T-helper 1 cell treated with Interleukin-12 subunit alpha and Interleukin-12 subunit beta and Interleukin-4 antibody, amounts not matched to agents 30 μg/mL and 1 μg/mL, for 36 hours (primary cell): ENCODE measurements at regions not wholly inside any gene's neighbourhood (a gene's known extent, or its start where the extent isn't known, plus 50 kb on each side); places are given as distances from the start of the nearest gene placed in this dataset.
"Not testable (repeated sequence)": the region's sequence is repeated elsewhere in the genome, so short reads cannot be mapped to it uniquely, and the experiment has no call there.

Experiments used
- H3K27ac Mint-ChIP-seq: one replicate; pipeline ENCODE4 v1.8.0; 2021; ENCODE audit warnings: mild to moderate bottlenecking, mixed read lengths
- H3K27me3 Mint-ChIP-seq: one replicate; pipeline ENCODE4 v1.8.0; 2021; ENCODE audit warnings: low read depth, mixed read lengths
- H3K36me3 Mint-ChIP-seq: one replicate; pipeline ENCODE4 v1.8.0; 2021; ENCODE audit warnings: low read depth, mixed read lengths
- H3K4me1 Mint-ChIP-seq: one replicate; pipeline ENCODE4 v1.8.0; 2021; ENCODE audit warnings: low read depth, mixed read lengths
- H3K4me3 Mint-ChIP-seq: one replicate; pipeline ENCODE4 v1.8.0; 2021; ENCODE audit warnings: mild to moderate bottlenecking, moderate library complexity, mixed read lengths
- H3K9me3 Mint-ChIP-seq: one replicate; pipeline ENCODE4 v1.8.0; 2021; ENCODE audit warnings: mixed read lengths

- no peak overlapping the region for H3K4me3 Mint-ChIP-seq
Observed at GRCh38 chr7:69199661-69200060, 398.6 kb upstream of the AUTS2 start.

GRCh38 chr7:69203871-69204270 lies 394.4 kb upstream of the AUTS2 start:
- H3K27ac Mint-ChIP-seq, result no peak overlapping the region
- H3K9me3 Mint-ChIP-seq, result peaks cover 23% of the 10 kb centered on the region
- no peaks in the 10 kb centered on the region for H3K4me1 Mint-ChIP-seq
- H3K4me3 Mint-ChIP-seq, result no peak overlapping the region
- H3K27me3 Mint-ChIP-seq, result no peaks in the 10 kb centered on the region
- H3K36me3 Mint-ChIP-seq, result no peaks in the 10 kb centered on the region

More at GRCh38 chr7:69199661-69200060, 398.6 kb upstream of the AUTS2 start:
- Mint-ChIP-seq H3K27ac (no peak overlapping the region), H3K36me3 (no peaks in the 10 kb centered on the region), H3K27me3 (no peaks in the 10 kb centered on the region), H3K9me3 (peaks cover 37% of the 10 kb centered on the region), H3K4me1 (no peaks in the 10 kb centered on the region)

- no peak overlapping the region for H3K27ac Mint-ChIP-seq
- peaks cover 12% of the 10 kb centered on the region for H3K9me3 Mint-ChIP-seq
- no peaks in the 10 kb centered on the region for H3K36me3 Mint-ChIP-seq
- H3K27me3 Mint-ChIP-seq, result no peaks in the 10 kb centered on the region
- no peak overlapping the region for H3K4me3 Mint-ChIP-seq
- no peaks in the 10 kb centered on the region for H3K4me1 Mint-ChIP-seq
Observed at GRCh38 chr7:69204943-69205342, 393.3 kb upstream of the AUTS2 start.

- no peaks in the 10 kb centered on the region for H3K36me3 Mint-ChIP-seq
- H3K27ac Mint-ChIP-seq, result no peak overlapping the region
- H3K4me3 Mint-ChIP-seq, result no peak overlapping the region
- H3K9me3 Mint-ChIP-seq, result peaks cover 15% of the 10 kb centered on the region
- no peaks in the 10 kb centered on the region for H3K27me3 Mint-ChIP-seq
- H3K4me1 Mint-ChIP-seq, result no peaks in the 10 kb centered on the region
Observed at GRCh38 chr7:69205581-69205980, 392.7 kb upstream of the AUTS2 start.

- peaks cover 16% of the 10 kb centered on the region for H3K9me3 Mint-ChIP-seq
Observed at GRCh38 chr7:69208276-69208675, 390.0 kb upstream of the AUTS2 start.

GRCh38 chr7:69208848-69209247 lies 389.4 kb upstream of the AUTS2 start:
- no peaks in the 10 kb centered on the region for H3K36me3 Mint-ChIP-seq
- peaks cover 18% of the 10 kb centered on the region for H3K9me3 Mint-ChIP-seq
- H3K4me1 Mint-ChIP-seq, result no peaks in the 10 kb centered on the region
- H3K4me3 Mint-ChIP-seq, result no peak overlapping the region
- no peak overlapping the region for H3K27ac Mint-ChIP-seq
- no peaks in the 10 kb centered on the region for H3K27me3 Mint-ChIP-seq

More at GRCh38 chr7:69208276-69208675, 390.0 kb upstream of the AUTS2 start:
- Mint-ChIP-seq H3K27me3 (no peaks in the 10 kb centered on the region), H3K4me3 (no peak overlapping the region), H3K4me1 (no peaks in the 10 kb centered on the region), H3K27ac (no peak overlapping the region), H3K36me3 (no peaks in the 10 kb centered on the region)

- no peaks in the 10 kb centered on the region for H3K36me3 Mint-ChIP-seq
- H3K4me1 Mint-ChIP-seq, result no peaks in the 10 kb centered on the region
- no peak overlapping the region for H3K27ac Mint-ChIP-seq
- H3K27me3 Mint-ChIP-seq, result no peaks in the 10 kb centered on the region
- no peak overlapping the region for H3K4me3 Mint-ChIP-seq
- H3K9me3 Mint-ChIP-seq, result peaks cover 11% of the 10 kb centered on the region
Observed at GRCh38 chr7:69211336-69211735, 386.9 kb upstream of the AUTS2 start.

GRCh38 chr7:69211739-69212138 lies 386.5 kb upstream of the AUTS2 start:
- no peaks in the 10 kb centered on the region for H3K4me1 Mint-ChIP-seq
- H3K36me3 Mint-ChIP-seq, result no peaks in the 10 kb centered on the region
- H3K9me3 Mint-ChIP-seq, result peaks cover 11% of the 10 kb centered on the region
- no peaks in the 10 kb centered on the region for H3K27me3 Mint-ChIP-seq
- H3K4me3 Mint-ChIP-seq, result no peak overlapping the region
- H3K27ac Mint-ChIP-seq, result no peak overlapping the region

- Mint-ChIP-seq H3K4me3 (no peak overlapping the region), H3K27me3 (no peaks in the 10 kb centered on the region), H3K9me3 (peaks cover 23% of the 10 kb centered on the region), H3K27ac (no peak overlapping the region), H3K36me3 (no peaks in the 10 kb centered on the region), H3K4me1 (no peaks in the 10 kb centered on the region)
Observed at GRCh38 chr7:69213878-69214277, 384.4 kb upstream of the AUTS2 start.

GRCh38 chr7:69215516-69215915 lies 382.8 kb upstream of the AUTS2 start:
- not testable (repeated sequence) for H3K36me3 Mint-ChIP-seq, H3K27ac Mint-ChIP-seq, H3K4me1 Mint-ChIP-seq, H3K27me3 Mint-ChIP-seq, H3K4me3 Mint-ChIP-seq
- H3K9me3 Mint-ChIP-seq, result peaks cover 22% of the 10 kb centered on the region

- Mint-ChIP-seq H3K9me3 (peaks cover 25% of the 10 kb centered on the region), H3K36me3 (no peaks in the 10 kb centered on the region), H3K4me3 (no peak overlapping the region), H3K4me1 (no peaks in the 10 kb centered on the region), H3K27me3 (no peaks in the 10 kb centered on the region), H3K27ac (no peak overlapping the region)
Observed at GRCh38 chr7:69217516-69218350, 380.5 kb upstream of the AUTS2 start.

GRCh38 chr7:69218576-69218975 lies 379.7 kb upstream of the AUTS2 start:
- Mint-ChIP-seq H3K9me3 (peaks cover 24% of the 10 kb centered on the region), H3K27ac (no peak overlapping the region), H3K36me3 (no peaks in the 10 kb centered on the region), H3K27me3 (no peaks in the 10 kb centered on the region), H3K4me1 (no peaks in the 10 kb centered on the region), H3K4me3 (no peak overlapping the region)

- Mint-ChIP-seq H3K4me3 (no peak overlapping the region), H3K4me1 (no peaks in the 10 kb centered on the region), H3K9me3 (peaks cover 28% of the 10 kb centered on the region), H3K36me3 (no peaks in the 10 kb centered on the region), H3K27ac (no peak overlapping the region), H3K27me3 (no peaks in the 10 kb centered on the region)
Observed at GRCh38 chr7:69219381-69219780, 378.9 kb upstream of the AUTS2 start.

- H3K4me1 Mint-ChIP-seq, result no peaks in the 10 kb centered on the region
- no peak overlapping the region for H3K27ac Mint-ChIP-seq
- no peaks in the 10 kb centered on the region for H3K36me3 Mint-ChIP-seq
- H3K9me3 Mint-ChIP-seq, result peaks cover 25% of the 10 kb centered on the region
- no peak overlapping the region for H3K4me3 Mint-ChIP-seq
- H3K27me3 Mint-ChIP-seq, result no peaks in the 10 kb centered on the region
Observed at GRCh38 chr7:69225259-69225943, 372.9 kb upstream of the AUTS2 start.

- Mint-ChIP-seq H3K27ac (no peak overlapping the region), H3K36me3 (no peaks in the 10 kb centered on the region), H3K9me3 (peaks cover 19% of the 10 kb centered on the region), H3K4me3 (no peak overlapping the region), H3K27me3 (no peaks in the 10 kb centered on the region), H3K4me1 (no peaks in the 10 kb centered on the region)
Observed at GRCh38 chr7:69228212-69228811, 370.0 kb upstream of the AUTS2 start.
